ENCODE measurements at regions not wholly inside any gene's neighbourhood (a gene's known extent, or its start where the extent isn't known, plus 50 kb on each side); places are given as distances from the start of the nearest gene placed in this dataset.

DNA sequence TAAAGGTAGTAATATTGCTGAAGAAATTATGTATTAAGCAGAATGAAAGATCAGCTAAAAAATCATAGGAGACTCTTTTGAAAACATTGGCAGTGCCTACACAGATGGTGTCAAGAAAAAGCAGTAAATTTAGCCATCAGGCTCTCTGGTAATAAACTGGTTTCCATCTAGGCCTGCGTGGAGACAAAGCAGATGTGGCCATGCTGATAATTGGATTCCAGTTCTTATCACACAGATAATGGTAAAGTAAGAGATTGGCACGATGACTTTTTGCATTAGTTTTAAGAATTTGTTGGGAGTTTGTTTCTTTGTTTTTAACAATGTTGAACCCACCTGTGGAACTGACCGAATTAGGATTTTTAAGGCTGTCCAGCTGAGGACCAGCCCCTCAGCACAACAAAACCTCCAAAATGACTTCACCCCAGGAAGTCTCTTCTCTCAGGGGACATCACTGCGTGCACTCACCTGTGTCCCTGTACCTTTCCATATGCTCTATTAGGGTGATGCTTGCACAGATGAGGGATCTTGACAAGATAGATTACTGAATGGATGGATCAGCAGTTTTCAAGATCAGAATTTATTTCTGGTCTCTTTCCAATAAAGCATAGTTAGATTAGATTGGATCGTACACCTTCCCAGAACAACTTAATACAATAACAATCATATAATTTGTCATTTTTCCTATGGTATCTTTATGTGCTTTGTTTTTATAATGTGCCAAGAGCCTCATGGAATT lies 69.1 kb upstream of the DNAJC10 start:
- H3K27ac ChIP-seq, result no peak overlapping the region
- H3K4me1 ChIP-seq (ENCODE audit: control insufficient read depth in 1 of 2, insufficient read depth in 1 of 2, low read depth in 1 of 2, low read length in 1 of 2), result no peaks in the 10 kb centered on the region
- H3K9me3 ChIP-seq, result no peaks in the 10 kb centered on the region
- TF ChIP-seq, protein P1, sequence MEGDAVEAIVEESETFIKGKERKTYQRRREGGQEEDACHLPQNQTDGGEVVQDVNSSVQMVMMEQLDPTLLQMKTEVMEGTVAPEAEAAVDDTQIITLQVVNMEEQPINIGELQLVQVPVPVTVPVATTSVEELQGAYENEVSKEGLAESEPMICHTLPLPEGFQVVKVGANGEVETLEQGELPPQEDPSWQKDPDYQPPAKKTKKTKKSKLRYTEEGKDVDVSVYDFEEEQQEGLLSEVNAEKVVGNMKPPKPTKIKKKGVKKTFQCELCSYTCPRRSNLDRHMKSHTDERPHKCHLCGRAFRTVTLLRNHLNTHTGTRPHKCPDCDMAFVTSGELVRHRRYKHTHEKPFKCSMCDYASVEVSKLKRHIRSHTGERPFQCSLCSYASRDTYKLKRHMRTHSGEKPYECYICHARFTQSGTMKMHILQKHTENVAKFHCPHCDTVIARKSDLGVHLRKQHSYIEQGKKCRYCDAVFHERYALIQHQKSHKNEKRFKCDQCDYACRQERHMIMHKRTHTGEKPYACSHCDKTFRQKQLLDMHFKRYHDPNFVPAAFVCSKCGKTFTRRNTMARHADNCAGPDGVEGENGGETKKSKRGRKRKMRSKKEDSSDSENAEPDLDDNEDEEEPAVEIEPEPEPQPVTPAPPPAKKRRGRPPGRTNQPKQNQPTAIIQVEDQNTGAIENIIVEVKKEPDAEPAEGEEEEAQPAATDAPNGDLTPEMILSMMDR (IDR thresholded peaks at IDR 0.05), result no peak
- H3K27me3 ChIP-seq, result no peaks in the 10 kb centered on the region
- H3K36me3 ChIP-seq, result no peaks in the 10 kb centered on the region
- H3K4me3 ChIP-seq (ENCODE audit: low read depth in 1 of 2, low read length in 1 of 2), result no peak overlapping the region

DNA sequence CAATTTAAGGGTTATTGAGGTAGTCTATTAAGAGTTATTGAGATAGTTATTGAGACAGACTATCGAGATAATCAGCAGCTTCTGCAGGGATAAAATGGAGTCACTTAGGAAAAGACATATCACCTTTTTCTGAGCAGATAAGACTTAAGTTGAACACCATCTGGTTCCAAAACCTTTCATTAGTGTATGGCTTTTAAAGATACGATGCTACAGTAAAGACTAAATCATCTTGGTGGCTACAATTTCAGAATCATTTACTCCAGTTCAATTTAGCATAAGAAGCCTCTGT lies 68.6 kb upstream of the DNAJC10 start:
- no peaks in the 10 kb centered on the region for H3K9me3 ChIP-seq
- no peak overlapping the region for H3K27ac ChIP-seq
- H3K36me3 ChIP-seq, result no peaks in the 10 kb centered on the region
- no peaks in the 10 kb centered on the region for H3K4me1 ChIP-seq (ENCODE audit: control insufficient read depth in 1 of 2, insufficient read depth in 1 of 2, low read depth in 1 of 2, low read length in 1 of 2)
- TF ChIP-seq, protein P1 (IDR thresholded peaks at IDR 0.05), result no peak
- H3K27me3 ChIP-seq, result no peaks in the 10 kb centered on the region
- no peak overlapping the region for H3K4me3 ChIP-seq (ENCODE audit: low read depth in 1 of 2, low read length in 1 of 2)

DNA sequence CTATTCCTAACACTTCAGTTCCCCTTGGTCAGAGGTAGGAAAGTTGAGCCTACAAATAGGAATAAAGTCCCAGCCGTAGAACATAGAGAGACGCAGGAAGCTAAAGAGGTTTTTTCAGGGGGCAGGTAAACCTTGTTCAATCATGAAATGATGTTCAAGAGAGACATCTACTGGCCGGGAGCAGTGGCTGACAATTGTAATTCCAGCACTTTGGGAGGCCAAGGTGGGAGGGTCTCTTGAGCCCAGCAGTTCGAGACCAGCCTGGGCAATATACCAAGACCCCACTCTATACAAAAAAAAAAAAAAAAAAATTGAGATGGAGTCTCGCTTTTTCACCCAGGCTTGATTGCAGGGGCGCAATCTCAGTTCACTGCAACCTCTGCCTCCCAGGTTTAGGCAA lies 66.7 kb upstream of the DNAJC10 start:
- Histone ChIP-seq H3K36me3 (no peaks in the 10 kb centered on the region), H3K27ac (no peak overlapping the region), H3K4me3 (ENCODE audit: low read depth in 1 of 2, low read length in 1 of 2) (no peak overlapping the region), H3K9me3 (no peaks in the 10 kb centered on the region), H3K4me1 (ENCODE audit: control insufficient read depth in 1 of 2, insufficient read depth in 1 of 2, low read depth in 1 of 2, low read length in 1 of 2) (no peaks in the 10 kb centered on the region), H3K27me3 (no peaks in the 10 kb centered on the region)
- TF ChIP-seq, protein P1 (IDR thresholded peaks at IDR 0.05), result no peak

DNA sequence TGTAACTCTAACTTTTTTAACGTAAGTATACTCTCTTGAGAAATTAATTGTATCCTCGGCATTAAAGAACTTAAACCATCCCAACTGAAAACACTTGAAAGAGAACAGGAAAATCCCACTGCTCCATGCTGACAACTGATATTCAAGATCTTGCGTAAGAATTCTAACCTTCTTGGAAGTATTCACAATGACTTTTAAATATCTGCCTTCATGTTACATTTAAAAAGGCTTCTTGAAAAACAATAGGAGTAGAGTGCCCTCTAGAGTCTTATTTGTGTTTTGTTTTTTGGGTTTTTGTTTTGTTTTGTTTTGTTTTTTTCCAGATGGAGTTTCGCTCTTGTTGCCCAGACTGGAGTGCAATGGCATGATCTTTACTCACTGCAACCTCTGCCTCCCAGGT lies 65.4 kb upstream of the DNAJC10 start:
- Histone ChIP-seq H3K4me1 (ENCODE audit: control insufficient read depth in 1 of 2, insufficient read depth in 1 of 2, low read depth in 1 of 2, low read length in 1 of 2) (no peaks in the 10 kb centered on the region), H3K27ac (no peak overlapping the region), H3K36me3 (no peaks in the 10 kb centered on the region), H3K4me3 (ENCODE audit: low read depth in 1 of 2, low read length in 1 of 2) (no peak overlapping the region), H3K27me3 (no peaks in the 10 kb centered on the region), H3K9me3 (no peaks in the 10 kb centered on the region)
- TF ChIP-seq, protein P1 (IDR thresholded peaks at IDR 0.05), result no peak

DNA sequence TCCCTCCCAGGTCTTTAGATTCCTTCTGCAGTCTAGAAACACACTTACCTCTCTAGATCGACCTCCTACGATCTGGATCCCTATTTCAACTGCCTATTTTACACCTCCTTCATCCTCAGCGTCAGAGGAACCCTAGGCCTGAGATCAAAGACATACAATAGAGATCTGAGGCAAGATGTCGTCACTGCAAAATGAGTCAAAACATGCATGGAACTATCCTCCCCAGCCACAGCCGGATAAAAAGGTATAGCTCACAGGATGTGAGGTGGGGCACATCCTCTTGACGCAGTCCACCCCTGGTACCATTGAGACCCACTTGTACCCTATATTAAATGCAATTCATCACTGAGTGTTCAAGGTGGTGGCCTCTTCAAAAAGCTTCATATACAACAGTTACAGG lies 63.7 kb upstream of the DNAJC10 start:
- Histone ChIP-seq H3K27ac (no peak overlapping the region), H3K9me3 (no peaks in the 10 kb centered on the region), H3K27me3 (no peaks in the 10 kb centered on the region), H3K4me1 (ENCODE audit: control insufficient read depth in 1 of 2, insufficient read depth in 1 of 2, low read depth in 1 of 2, low read length in 1 of 2) (no peaks in the 10 kb centered on the region), H3K36me3 (no peaks in the 10 kb centered on the region), H3K4me3 (ENCODE audit: low read depth in 1 of 2, low read length in 1 of 2) (no peak overlapping the region)
- TF ChIP-seq, protein P1 (IDR thresholded peaks at IDR 0.05), result no peak

DNA sequence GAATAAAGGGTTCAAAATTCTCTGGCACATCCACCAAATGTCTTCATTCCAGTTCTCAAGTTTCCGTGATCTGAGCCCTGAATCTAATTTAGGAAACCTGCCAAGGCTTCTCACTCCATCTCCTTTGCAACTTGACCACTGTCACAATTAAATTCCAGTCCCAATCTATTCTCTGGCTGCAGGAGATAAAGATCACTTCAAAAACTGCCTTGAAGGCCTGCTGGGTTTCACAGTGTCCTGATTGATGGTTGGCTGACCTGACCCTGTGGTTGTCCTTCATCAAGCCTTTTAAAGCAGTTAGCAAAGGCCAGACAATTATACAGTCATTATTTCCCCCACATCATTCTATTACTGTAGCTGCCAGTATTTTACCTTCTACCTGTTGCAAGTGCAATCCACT lies 60.3 kb upstream of the DNAJC10 start:
- H3K9me3 ChIP-seq, result no peaks in the 10 kb centered on the region
- no peak overlapping the region for H3K4me3 ChIP-seq (ENCODE audit: low read depth in 1 of 2, low read length in 1 of 2)
- no peak overlapping the region for H3K27ac ChIP-seq
- no peaks in the 10 kb centered on the region for H3K27me3 ChIP-seq
- no peaks in the 10 kb centered on the region for H3K4me1 ChIP-seq (ENCODE audit: control insufficient read depth in 1 of 2, insufficient read depth in 1 of 2, low read depth in 1 of 2, low read length in 1 of 2)
- no peaks in the 10 kb centered on the region for H3K36me3 ChIP-seq
- TF ChIP-seq, protein P1 (IDR thresholded peaks at IDR 0.05), result no peak
